GM18873 (cell line): ENCODE measurements at regions not wholly inside any gene's neighbourhood (a gene's known extent, or its start where the extent isn't known, plus 50 kb on each side); places are given as distances from the start of the nearest gene placed in this dataset.

Experiments used
- ATAC-seq: cut with Tn5 transposase; IDR thresholded peaks from one replicate; pipeline ENCODE4 v1.9.1; 2021; ENCODE audit warnings: mild to moderate bottlenecking, moderate library complexity, moderate number of reproducible peaks; ENCODE audit not compliant: unreplicated experiment, low FRiP score

- ATAC-seq, result no peak
Measured at GRCh38 chr1:219526074-219526473, 86.8 kb downstream of the ZC3H11B start.

- no peak for ATAC-seq
Measured at GRCh38 chr1:219523411-219523810, 89.5 kb downstream of the ZC3H11B start.

GRCh38 chr1:219521325-219521724, 91.6 kb downstream of the ZC3H11B start:
- ATAC-seq, result no peak

- ATAC-seq, result no peak
Measured at GRCh38 chr1:219520241-219520640, 92.7 kb downstream of the ZC3H11B start.

GRCh38 chr1:219518907-219519248, 94.0 kb downstream of the ZC3H11B start:
- no peak for ATAC-seq

GRCh38 chr1:219518168-219518906, 94.6 kb downstream of the ZC3H11B start:
- no peak for ATAC-seq

GRCh38 chr1:219517031-219517430, 95.9 kb downstream of the ZC3H11B start:
- no peak for ATAC-seq

- no peak for ATAC-seq
Measured at GRCh38 chr1:219514728-219515127, 98.2 kb downstream of the ZC3H11B start.

- ATAC-seq, result no peak
Measured at GRCh38 chr1:219507437-219507836, 105.5 kb downstream of the ZC3H11B start.

GRCh38 chr1:219506936-219507335, 106.0 kb downstream of the ZC3H11B start:
- no peak for ATAC-seq

GRCh38 chr1:219506473-219506899, 106.4 kb downstream of the ZC3H11B start:
- ATAC-seq, result no peak

- ATAC-seq, result no peak
Measured at GRCh38 chr1:219505886-219506285, 107.0 kb downstream of the ZC3H11B start.

GRCh38 chr1:219503604-219504003, 109.3 kb downstream of the ZC3H11B start:
- ATAC-seq, result no peak

GRCh38 chr1:219500327-219500897, 112.5 kb downstream of the ZC3H11B start:
- no peak for ATAC-seq

- no peak for ATAC-seq
Measured at GRCh38 chr1:219498666-219499065, 114.2 kb downstream of the ZC3H11B start.

GRCh38 chr1:219495737-219496408, 117.0 kb downstream of the ZC3H11B start:
- no peak for ATAC-seq

GRCh38 chr1:219492717-219493116, 120.2 kb downstream of the ZC3H11B start:
- no peak for ATAC-seq

GRCh38 chr1:219490566-219490965, 122.3 kb downstream of the ZC3H11B start:
- no peak for ATAC-seq

- ATAC-seq, result no peak
Measured at GRCh38 chr1:219489636-219490035, 123.3 kb downstream of the ZC3H11B start.

- ATAC-seq, result no peak
Measured at GRCh38 chr1:219488275-219488674, 124.6 kb downstream of the ZC3H11B start.

- ATAC-seq, result no peak
Measured at GRCh38 chr1:219483530-219483929, 129.4 kb downstream of the ZC3H11B start.

GRCh38 chr1:219480011-219480410, 132.9 kb downstream of the ZC3H11B start:
- no peak for ATAC-seq
